IPS-15b (cell line): ENCODE measurements at regions not wholly inside any gene's neighbourhood (a gene's known extent, or its start where the extent isn't known, plus 50 kb on each side); places are given as distances from the start of the nearest gene placed in this dataset.

Source experiments
- H3K27me3 ChIP-seq: one replicate; pipeline ENCODE4 v1.6.1; 2013; ENCODE audit warnings: low read length; ENCODE audit not compliant: control insufficient read depth, insufficient read depth
- H3K36me3 ChIP-seq: one replicate; pipeline ENCODE4 v1.6.1; 2013; ENCODE audit warnings: low read length; ENCODE audit not compliant: control insufficient read depth, insufficient read depth
- H3K4me1 ChIP-seq: one replicate; pipeline ENCODE4 v1.6.1; 2013; ENCODE audit warnings: mild to moderate bottlenecking, low read length; ENCODE audit not compliant: control insufficient read depth, insufficient read depth
- H3K4me3 ChIP-seq: one replicate; pipeline ENCODE4 v1.5.1; 2013; ENCODE audit warnings: low read depth, low read length
- H3K9ac ChIP-seq: one replicate; pipeline ENCODE4 v1.6.1; 2013; ENCODE audit warnings: low read depth, mild to moderate bottlenecking, low read length
- H3K9me3 ChIP-seq: one replicate; pipeline ENCODE4 v1.6.1; 2013; ENCODE audit warnings: mild to moderate bottlenecking, low read length; ENCODE audit not compliant: control insufficient read depth, insufficient read depth

- Histone ChIP-seq H3K9me3 (no peaks in the 10 kb centered on the region), H3K27me3 (no peaks in the 10 kb centered on the region), H3K9ac (no peak overlapping the region), H3K4me1 (peaks cover 2% of the 10 kb centered on the region), H3K4me3 (no peak overlapping the region), H3K36me3 (no peaks in the 10 kb centered on the region)
Measured at GRCh38 chr14:82394916-82395315, 861.3 kb upstream of the SEL1L start.

DNA sequence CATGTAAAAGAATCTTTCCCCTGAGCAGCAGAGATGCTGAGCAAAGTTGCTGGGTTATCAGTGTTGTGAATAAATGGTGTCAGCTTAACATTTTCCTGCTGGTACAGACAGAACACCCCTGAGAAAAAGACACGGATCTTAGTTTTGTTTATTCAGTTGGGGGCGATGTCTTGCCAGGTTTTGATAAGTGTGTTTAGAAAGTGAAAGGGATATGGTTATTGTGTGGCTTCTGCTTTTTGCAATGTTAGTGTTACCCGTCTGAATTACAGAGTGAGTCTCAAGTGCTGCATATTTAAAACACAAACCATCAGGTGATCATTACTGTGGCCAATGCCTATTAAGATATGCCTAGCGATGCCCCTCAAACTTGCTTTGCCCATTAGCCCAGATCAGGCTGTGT is 864.6 kb upstream of the SEL1L start:
- H3K4me3 ChIP-seq = no peak overlapping the region
- no peaks in the 10 kb centered on the region for H3K27me3 ChIP-seq

GRCh38 chr14:82403987-82404386 is 870.3 kb upstream of the SEL1L start:
- no peaks in the 10 kb centered on the region for H3K27me3 ChIP-seq
- no peaks in the 10 kb centered on the region for H3K36me3 ChIP-seq
- no peaks in the 10 kb centered on the region for H3K4me1 ChIP-seq
- H3K9ac ChIP-seq = no peak overlapping the region
- H3K9me3 ChIP-seq = no peaks in the 10 kb centered on the region
- no peak overlapping the region for H3K4me3 ChIP-seq

More for the DNA sequence above, 864.6 kb upstream of the SEL1L start:
- Histone ChIP-seq H3K36me3 (no peaks in the 10 kb centered on the region), H3K4me1 (peaks cover 2% of the 10 kb centered on the region), H3K9me3 (no peaks in the 10 kb centered on the region), H3K9ac (no peak overlapping the region)

GRCh38 chr14:82410064-82410463 is 876.4 kb upstream of the SEL1L start:
- Histone ChIP-seq H3K4me3 (no peak overlapping the region), H3K9ac (no peak overlapping the region), H3K9me3 (no peaks in the 10 kb centered on the region), H3K36me3 (no peaks in the 10 kb centered on the region), H3K4me1 (peaks cover 6% of the 10 kb centered on the region), H3K27me3 (no peaks in the 10 kb centered on the region)

DNA sequence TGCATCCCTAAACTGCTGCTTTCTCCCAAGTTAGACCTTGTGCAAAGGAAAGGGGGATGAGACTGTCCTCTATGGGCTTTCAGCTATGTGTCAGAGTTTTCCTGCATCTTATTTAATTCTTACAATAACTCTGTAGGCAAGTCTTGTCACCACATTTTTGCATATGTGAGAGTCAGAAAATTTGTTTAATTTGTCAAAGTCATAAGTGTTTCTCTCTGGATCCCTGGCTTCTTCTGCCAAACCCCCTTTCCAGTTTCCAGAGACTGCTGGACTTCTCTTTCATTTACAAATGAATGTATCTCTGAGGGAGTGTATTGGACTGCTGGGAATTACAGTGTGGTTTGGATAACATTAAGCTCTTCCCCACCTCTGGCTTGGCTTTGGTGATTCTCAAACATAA is 877.6 kb upstream of the SEL1L start:
- Histone ChIP-seq H3K27me3 (no peaks in the 10 kb centered on the region), H3K4me1 (peaks cover 6% of the 10 kb centered on the region), H3K36me3 (no peaks in the 10 kb centered on the region), H3K4me3 (no peak overlapping the region), H3K9me3 (no peaks in the 10 kb centered on the region), H3K9ac (no peak overlapping the region)

DNA sequence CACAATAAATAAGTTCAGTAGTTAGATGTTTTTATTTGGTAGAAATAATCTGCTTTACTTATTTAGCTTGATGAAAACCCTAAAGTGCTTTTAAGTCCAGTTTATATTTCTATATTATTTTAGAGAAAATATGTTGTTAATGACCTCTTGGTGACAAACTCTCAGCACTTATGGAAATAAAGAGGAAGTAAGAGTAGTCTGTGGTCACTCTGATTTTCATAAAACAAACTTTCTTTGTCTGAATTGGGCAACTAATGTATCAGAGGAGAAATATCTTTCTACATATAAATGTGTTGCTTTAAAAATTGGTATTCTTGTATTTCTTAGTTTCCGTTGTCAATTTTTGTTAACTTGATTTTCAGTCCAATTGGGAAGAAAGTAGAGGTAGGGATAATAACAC is 878.9 kb upstream of the SEL1L start:
- H3K27me3 ChIP-seq = no peaks in the 10 kb centered on the region
- no peak overlapping the region for H3K4me3 ChIP-seq
- no peak overlapping the region for H3K9ac ChIP-seq
- H3K4me1 ChIP-seq = peaks cover 6% of the 10 kb centered on the region
- H3K36me3 ChIP-seq = no peaks in the 10 kb centered on the region
- no peaks in the 10 kb centered on the region for H3K9me3 ChIP-seq

DNA sequence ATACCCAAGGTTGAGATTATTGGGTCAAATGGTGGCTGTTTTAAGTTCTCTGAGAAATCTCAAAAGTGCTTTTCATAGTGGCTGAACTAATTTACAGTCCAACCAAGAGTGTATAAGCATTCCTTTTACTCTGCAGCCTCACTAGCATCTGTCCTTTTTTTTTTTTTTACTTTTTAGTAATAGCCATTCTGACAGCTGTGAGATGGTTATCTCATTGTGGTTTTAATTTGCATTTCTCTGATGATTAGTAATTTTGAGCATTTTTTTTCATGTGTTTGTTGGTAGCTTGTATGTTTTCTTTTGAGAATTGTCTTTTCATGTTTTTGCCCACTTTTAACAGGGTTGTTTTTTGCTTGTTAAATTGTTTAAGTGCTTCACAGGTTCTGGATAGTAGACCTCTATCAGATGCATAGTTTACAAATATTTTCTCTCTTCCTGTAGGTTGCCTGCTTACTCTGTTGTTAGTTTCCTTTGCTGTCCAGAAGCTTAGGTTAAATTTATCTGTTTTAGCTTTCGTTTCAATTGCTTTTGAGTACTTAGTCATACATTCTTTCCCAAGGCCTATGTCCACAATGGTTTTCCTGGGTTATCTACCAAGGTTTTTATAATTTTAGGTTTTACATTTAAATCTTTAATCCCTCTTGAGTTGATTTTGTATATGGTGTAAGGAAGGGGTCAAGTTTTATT is 881.3 kb upstream of the SEL1L start:
- no peak overlapping the region for H3K9ac ChIP-seq
- H3K27me3 ChIP-seq = no peaks in the 10 kb centered on the region
- H3K36me3 ChIP-seq = no peaks in the 10 kb centered on the region
- H3K4me3 ChIP-seq = no peak overlapping the region
- no peaks in the 10 kb centered on the region for H3K9me3 ChIP-seq
- peaks cover 6% of the 10 kb centered on the region for H3K4me1 ChIP-seq

- Histone ChIP-seq H3K36me3 (no peaks in the 10 kb centered on the region), H3K9ac (no peak overlapping the region), H3K9me3 (no peaks in the 10 kb centered on the region), H3K27me3 (no peaks in the 10 kb centered on the region), H3K4me3 (no peak overlapping the region), H3K4me1 (peaks cover 5% of the 10 kb centered on the region)
Measured at GRCh38 chr14:82419933-82420332, 886.3 kb upstream of the SEL1L start.

DNA sequence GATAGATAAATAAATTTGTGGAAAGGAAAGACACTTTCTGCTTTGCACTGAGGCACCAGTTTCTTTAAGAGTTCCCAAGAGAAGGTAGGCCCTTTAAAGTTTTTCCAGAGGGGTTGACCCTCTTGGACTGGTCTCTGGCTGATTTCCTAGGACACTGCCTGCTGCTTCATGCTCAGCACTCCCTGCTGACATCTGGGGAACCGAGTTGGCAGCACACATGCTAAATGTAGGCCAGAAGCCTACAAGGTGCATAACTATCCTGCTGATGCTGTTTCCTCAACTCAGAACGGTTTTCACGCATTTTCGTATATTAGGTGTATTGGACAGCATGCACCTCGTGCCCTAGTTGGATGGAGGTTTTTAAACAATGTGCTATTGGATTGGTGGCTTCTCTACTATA is 887.2 kb upstream of the SEL1L start:
- peaks cover 5% of the 10 kb centered on the region for H3K4me1 ChIP-seq
- H3K36me3 ChIP-seq = no peaks in the 10 kb centered on the region
- no peaks in the 10 kb centered on the region for H3K27me3 ChIP-seq
- no peaks in the 10 kb centered on the region for H3K9me3 ChIP-seq
- no peak overlapping the region for H3K9ac ChIP-seq
- H3K4me3 ChIP-seq = no peak overlapping the region

GRCh38 chr14:82421286-82421685 is 887.6 kb upstream of the SEL1L start:
- Histone ChIP-seq H3K9ac (no peak overlapping the region), H3K4me1 (peaks cover 5% of the 10 kb centered on the region), H3K4me3 (no peak overlapping the region), H3K9me3 (no peaks in the 10 kb centered on the region), H3K27me3 (no peaks in the 10 kb centered on the region), H3K36me3 (no peaks in the 10 kb centered on the region)

GRCh38 chr14:82422230-82422629 is 888.6 kb upstream of the SEL1L start:
- Histone ChIP-seq H3K4me1 (peaks cover 5% of the 10 kb centered on the region), H3K4me3 (no peak overlapping the region), H3K27me3 (no peaks in the 10 kb centered on the region), H3K9me3 (no peaks in the 10 kb centered on the region), H3K36me3 (no peaks in the 10 kb centered on the region), H3K9ac (no peak overlapping the region)

DNA sequence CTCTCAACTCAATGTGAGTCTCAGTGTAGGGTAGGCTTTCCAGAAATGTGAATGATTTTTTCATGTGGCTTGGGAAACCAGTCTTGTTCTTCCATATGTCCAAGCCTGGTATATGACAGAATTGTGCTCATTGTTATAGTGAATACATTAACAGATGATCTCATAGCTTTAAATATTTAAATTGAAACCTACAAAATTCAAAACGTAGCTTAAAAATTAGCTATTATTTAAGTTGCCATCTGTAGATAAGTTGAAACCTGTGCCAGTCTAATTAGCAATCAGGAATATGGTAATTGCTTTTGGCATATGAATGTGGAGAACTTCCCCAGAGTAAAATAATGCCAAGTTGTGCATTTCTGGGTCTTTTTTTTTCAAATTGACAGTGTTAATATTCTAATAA is 891.6 kb upstream of the SEL1L start:
- Histone ChIP-seq H3K9ac (no peak overlapping the region), H3K36me3 (no peaks in the 10 kb centered on the region), H3K27me3 (no peaks in the 10 kb centered on the region), H3K4me3 (no peak overlapping the region), H3K4me1 (peaks cover 5% of the 10 kb centered on the region), H3K9me3 (no peaks in the 10 kb centered on the region)
